CD8-positive, alpha-beta memory T cell (primary cell): ENCODE measurements at regions not wholly inside any gene's neighbourhood (a gene's known extent, or its start where the extent isn't known, plus 50 kb on each side); places are given as distances from the start of the nearest gene placed in this dataset.

ENCODE experiments used
- CTCF ChIA-PET: fragments of 350-600 bp; sonication (Branson Sonifier 250); formaldehyde crosslinking; loops from one replicate; lab custom pipeline; 2021; ENCODE audit warnings: antibody characterized with exemption; lab: Charles Lee
- POLR2A ChIA-PET: fragments of 350-600 bp; sonication (Branson Sonifier 250); formaldehyde crosslinking; loops from one replicate; lab custom pipeline; 2021; ENCODE audit warnings: antibody characterized with exemption; lab: Charles Lee
- DNase-seq, 5 donors: peaks; one replicate each; pipeline versions ENCODE4 v3.0.0 to v3.0.0-alpha.2; 2020 to 2022; ENCODE audit warnings: mixed read lengths in 1 of 5
- H3K27ac ChIP-seq: one replicate; pipeline ENCODE4 v1.7.0; 2013; ENCODE audit warnings: low read depth, mild to moderate bottlenecking, low read length, moderate library complexity
- H3K27me3 ChIP-seq: 2 replicates; pipeline ENCODE4 v1.7.0; 2013; ENCODE audit warnings: low read length, mild to moderate bottlenecking; ENCODE audit not compliant: insufficient read depth, poor library complexity, severe bottlenecking
- H3K36me3 ChIP-seq: 2 replicates; pipeline ENCODE4 v1.7.0; 2013; ENCODE audit warnings: mild to moderate bottlenecking, low read length, moderate library complexity; ENCODE audit not compliant: insufficient read depth
- H3K4me1 ChIP-seq: 2 replicates; pipeline ENCODE4 v1.7.0; 2013; ENCODE audit warnings: mild to moderate bottlenecking, low read length, moderate library complexity; ENCODE audit not compliant: insufficient read depth
- H3K4me3 ChIP-seq: 2 replicates; pipeline ENCODE4 v1.7.0; 2013; ENCODE audit warnings: mild to moderate bottlenecking, low read length
- H3K9me3 ChIP-seq: 2 replicates; pipeline ENCODE4 v1.7.0; 2013; ENCODE audit warnings: mild to moderate bottlenecking, low read length
- H3K27ac Mint-ChIP-seq, 8 donors: one replicate each; pipeline ENCODE4 v1.8.0; 2020 to 2021; ENCODE audit warnings: mixed read lengths in 8 of 8, mild to moderate bottlenecking in 6 of 8, inconsistent platforms in 3 of 8, moderate library complexity in 3 of 8
- H3K27me3 Mint-ChIP-seq, 2 donors: one replicate each; pipeline ENCODE4 v1.8.0; 2020 to 2021; ENCODE audit warnings: mixed read lengths in 2 of 2, mild to moderate bottlenecking in 1 of 2, moderate library complexity in 1 of 2
- H3K36me3 Mint-ChIP-seq, 3 donors: one replicate each; pipeline ENCODE4 v1.8.0; 2020 to 2021; ENCODE audit warnings: mixed read lengths in 3 of 3, inconsistent platforms in 1 of 3, mild to moderate bottlenecking in 1 of 3
- H3K4me1 Mint-ChIP-seq, 3 donors: one replicate each; pipeline ENCODE4 v1.8.0; 2020 to 2021; ENCODE audit warnings: mixed read lengths in 3 of 3, inconsistent platforms in 1 of 3, mild to moderate bottlenecking in 1 of 3
- H3K4me3 Mint-ChIP-seq, 7 donors: one replicate each; pipeline ENCODE4 v1.8.0; 2020 to 2021; ENCODE audit warnings: mixed read lengths in 7 of 7, mild to moderate bottlenecking in 6 of 7, moderate library complexity in 4 of 7, inconsistent platforms in 2 of 7
- H3K9me3 Mint-ChIP-seq, 5 donors: one replicate each; pipeline ENCODE4 v1.8.0; 2020 to 2022; ENCODE audit warnings: mixed read lengths in 5 of 5, mild to moderate bottlenecking in 3 of 5, moderate library complexity in 2 of 5, inconsistent platforms in 1 of 5

DNA sequence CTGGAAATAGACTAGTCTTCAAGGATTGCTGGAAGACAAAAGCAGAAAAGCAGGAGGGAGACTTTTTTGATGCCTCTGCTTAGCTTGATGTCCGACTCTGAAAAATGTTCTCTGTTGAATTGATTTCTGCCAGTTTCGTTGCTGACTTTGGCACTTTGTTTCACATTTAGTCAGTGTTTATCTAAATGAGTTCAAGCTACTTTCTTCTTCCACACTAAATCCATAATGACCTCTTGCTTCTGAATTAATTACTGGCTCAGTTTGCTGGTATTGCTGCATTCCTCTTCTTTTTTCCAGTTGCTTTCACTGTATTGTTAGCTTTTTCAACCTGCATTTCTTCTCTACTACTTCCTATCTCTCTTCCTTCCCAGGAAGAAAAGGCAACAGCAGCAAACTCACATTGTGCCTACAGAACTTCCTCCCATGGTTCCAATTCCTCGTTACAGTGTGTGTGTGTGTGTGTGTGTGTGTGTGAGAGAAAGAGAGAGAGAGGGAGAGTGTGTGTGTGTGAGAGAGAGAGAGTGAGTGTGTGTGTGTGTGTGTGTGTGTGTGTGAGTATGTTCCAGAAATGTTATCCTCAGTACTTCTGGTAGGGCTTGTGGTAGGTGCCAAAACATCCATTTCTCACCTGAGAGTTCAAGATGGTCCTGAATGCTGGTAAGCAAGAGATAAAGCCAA, 234.8 kb downstream of the CSNK1G3 start:
- Mint-ChIP-seq H3K27ac (no peak overlapping the region), H3K27me3 (no peaks in the 10 kb centered on the region), H3K4me1 (no peaks in the 10 kb centered on the region), H3K9me3 (peaks cover 0 to 7% (median 0%) of the 10 kb centered on the region in 5 donors), H3K4me3 (no peak overlapping the region), H3K36me3 (no peaks in the 10 kb centered on the region)
- POLR2A ChIA-PET = no interaction called here
- Histone ChIP-seq H3K4me3 (no peak overlapping the region), H3K27me3 (no peaks in the 10 kb centered on the region), H3K4me1 (no peaks in the 10 kb centered on the region), H3K36me3 (no peaks in the 10 kb centered on the region), H3K9me3 (no peaks in the 10 kb centered on the region), H3K27ac (no peak overlapping the region)
- DNase-seq = no peak
- CTCF ChIA-PET = no interaction called here

- CTCF ChIA-PET = interaction anchor here (1.3 kb wide), 1 partner anchor 9 kb away, joined by 3 read pairs; no protein-coding TSS in a partner anchor
- POLR2A ChIA-PET = no interaction called here
Measured at GRCh38 chr5:123743990-123744583, 232.1 kb downstream of the CSNK1G3 start.

GRCh38 chr5:123735384-123735783, 223.4 kb downstream of the CSNK1G3 start:
- Histone ChIP-seq H3K36me3 (no peaks in the 10 kb centered on the region), H3K9me3 (no peaks in the 10 kb centered on the region), H3K27ac (no peak overlapping the region), H3K4me1 (no peaks in the 10 kb centered on the region), H3K4me3 (no peak overlapping the region), H3K27me3 (no peaks in the 10 kb centered on the region)
- H3K4me3 Mint-ChIP-seq = no peak overlapping the region
- CTCF ChIA-PET = no interaction called here
- no peaks in the 10 kb centered on the region for H3K4me1 Mint-ChIP-seq
- no peak overlapping the region for H3K27ac Mint-ChIP-seq
- no peaks in the 10 kb centered on the region for H3K36me3 Mint-ChIP-seq
- H3K27me3 Mint-ChIP-seq = peaks cover 0 to 1% of the 10 kb centered on the region in 2 donors
- H3K9me3 Mint-ChIP-seq = peaks cover 6 to 14% (median 9%) of the 10 kb centered on the region in 5 donors
- DNase-seq = no peak
- POLR2A ChIA-PET = no interaction called here

More at GRCh38 chr5:123743990-123744583, 232.1 kb downstream of the CSNK1G3 start:
- no peaks in the 10 kb centered on the region for H3K27me3 ChIP-seq
- Mint-ChIP-seq H3K4me1 (no peaks in the 10 kb centered on the region), H3K27me3 (no peaks in the 10 kb centered on the region), H3K36me3 (no peaks in the 10 kb centered on the region), H3K4me3 (no peak overlapping the region), H3K9me3 (peaks cover 0 to 7% (median 0%) of the 10 kb centered on the region in 5 donors), H3K27ac (no peak overlapping the region)
- no peak overlapping the region for H3K4me3 ChIP-seq
- H3K27ac ChIP-seq = no peak overlapping the region
- H3K9me3 ChIP-seq = no peaks in the 10 kb centered on the region
- DNase-seq = no peak
- no peaks in the 10 kb centered on the region for H3K36me3 ChIP-seq
- H3K4me1 ChIP-seq = no peaks in the 10 kb centered on the region

- CTCF ChIA-PET = no interaction called here
- no peak overlapping the region for H3K27ac Mint-ChIP-seq
- Histone ChIP-seq H3K4me3 (no peak overlapping the region), H3K27me3 (no peaks in the 10 kb centered on the region), H3K4me1 (no peaks in the 10 kb centered on the region), H3K27ac (no peak overlapping the region), H3K36me3 (no peaks in the 10 kb centered on the region), H3K9me3 (no peaks in the 10 kb centered on the region)
- DNase-seq = no peak
- H3K4me3 Mint-ChIP-seq = no peak overlapping the region
- POLR2A ChIA-PET = no interaction called here
- no peaks in the 10 kb centered on the region for H3K36me3 Mint-ChIP-seq
- H3K27me3 Mint-ChIP-seq = peaks cover 0 to 1% of the 10 kb centered on the region in 2 donors
- no peaks in the 10 kb centered on the region for H3K4me1 Mint-ChIP-seq
- peaks cover 9 to 24% (median 15%) of the 10 kb centered on the region in 5 donors for H3K9me3 Mint-ChIP-seq
Measured at GRCh38 chr5:123732257-123732656, 220.3 kb downstream of the CSNK1G3 start.

DNA sequence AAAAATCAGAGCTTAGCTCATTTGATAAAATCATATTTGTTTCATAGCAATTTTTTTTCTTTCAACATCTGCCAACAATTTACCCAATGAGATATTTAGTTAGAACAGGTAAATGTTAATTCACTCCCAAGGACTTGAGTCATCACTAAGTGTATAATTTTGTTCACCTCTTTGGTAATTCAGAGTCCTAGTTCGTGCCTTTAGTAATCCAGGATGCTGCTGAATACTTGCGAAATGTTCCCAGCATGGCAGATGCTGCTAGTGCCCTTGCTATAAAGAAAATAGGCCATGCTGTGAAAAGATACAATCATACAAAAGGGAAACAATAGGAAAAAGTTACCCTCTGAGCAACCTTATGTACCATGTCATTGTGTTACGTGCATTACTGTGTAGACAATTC, 210.5 kb downstream of the CSNK1G3 start:
- no peaks in the 10 kb centered on the region for H3K9me3 ChIP-seq
- ChIA-PET POLR2A (no interaction called here), CTCF (no interaction called here)
- Mint-ChIP-seq H3K36me3 (no peaks in the 10 kb centered on the region), H3K4me3 (no peak overlapping the region), H3K9me3 (peaks cover 3 to 14% (median 4%) of the 10 kb centered on the region in 5 donors), H3K27ac (no peak overlapping the region), H3K4me1 (no peaks in the 10 kb centered on the region), H3K27me3 (no peaks in the 10 kb centered on the region)
- no peak overlapping the region for H3K4me3 ChIP-seq
- no peak for DNase-seq
- no peaks in the 10 kb centered on the region for H3K4me1 ChIP-seq
- H3K36me3 ChIP-seq = no peaks in the 10 kb centered on the region
- no peak overlapping the region for H3K27ac ChIP-seq
- no peaks in the 10 kb centered on the region for H3K27me3 ChIP-seq

GRCh38 chr5:123721675-123722276, 209.8 kb downstream of the CSNK1G3 start:
- DNase-seq = no peak
- Mint-ChIP-seq H3K27me3 (no peaks in the 10 kb centered on the region), H3K36me3 (no peaks in the 10 kb centered on the region), H3K27ac (no peak overlapping the region), H3K4me1 (no peaks in the 10 kb centered on the region), H3K9me3 (peaks cover 3 to 7% (median 4%) of the 10 kb centered on the region in 5 donors), H3K4me3 (no peak overlapping the region)
- POLR2A ChIA-PET = no interaction called here
- Histone ChIP-seq H3K9me3 (no peaks in the 10 kb centered on the region), H3K36me3 (no peaks in the 10 kb centered on the region), H3K27ac (no peak overlapping the region), H3K4me1 (no peaks in the 10 kb centered on the region), H3K27me3 (no peaks in the 10 kb centered on the region), H3K4me3 (no peak overlapping the region)
- CTCF ChIA-PET = no interaction called here

DNA sequence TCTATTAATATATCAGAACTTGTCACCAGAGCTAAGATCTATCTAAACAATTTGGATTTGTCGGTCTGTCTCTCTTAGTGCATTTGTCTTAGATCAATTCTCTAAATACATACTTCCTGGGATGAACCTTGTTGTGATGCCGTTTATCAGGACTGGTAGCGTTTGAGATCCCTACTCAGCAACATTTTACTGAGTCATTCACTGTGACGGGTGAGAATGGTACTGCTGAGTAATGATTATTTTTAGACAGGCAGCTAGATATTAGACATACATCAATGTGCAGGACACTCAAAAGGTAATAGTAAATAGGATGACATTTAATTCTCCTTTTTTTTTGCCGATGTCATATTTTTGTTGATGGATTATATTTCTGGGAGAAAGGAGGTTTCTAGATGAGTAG, 209.0 kb downstream of the CSNK1G3 start:
- no peaks in the 10 kb centered on the region for H3K36me3 Mint-ChIP-seq
- H3K4me3 ChIP-seq = no peak overlapping the region
- H3K4me1 ChIP-seq = no peaks in the 10 kb centered on the region
- no peaks in the 10 kb centered on the region for H3K9me3 ChIP-seq
- H3K27ac Mint-ChIP-seq = no peak overlapping the region
- H3K27ac ChIP-seq = no peak overlapping the region
- H3K4me1 Mint-ChIP-seq = no peaks in the 10 kb centered on the region
- no peak overlapping the region for H3K4me3 Mint-ChIP-seq
- POLR2A ChIA-PET = no interaction called here
- no peak for DNase-seq
- peaks cover 0 to 6% (median 4%) of the 10 kb centered on the region in 5 donors for H3K9me3 Mint-ChIP-seq
- H3K36me3 ChIP-seq = no peaks in the 10 kb centered on the region
- H3K27me3 Mint-ChIP-seq = no peaks in the 10 kb centered on the region
- no peaks in the 10 kb centered on the region for H3K27me3 ChIP-seq
- CTCF ChIA-PET = no interaction called here

DNA sequence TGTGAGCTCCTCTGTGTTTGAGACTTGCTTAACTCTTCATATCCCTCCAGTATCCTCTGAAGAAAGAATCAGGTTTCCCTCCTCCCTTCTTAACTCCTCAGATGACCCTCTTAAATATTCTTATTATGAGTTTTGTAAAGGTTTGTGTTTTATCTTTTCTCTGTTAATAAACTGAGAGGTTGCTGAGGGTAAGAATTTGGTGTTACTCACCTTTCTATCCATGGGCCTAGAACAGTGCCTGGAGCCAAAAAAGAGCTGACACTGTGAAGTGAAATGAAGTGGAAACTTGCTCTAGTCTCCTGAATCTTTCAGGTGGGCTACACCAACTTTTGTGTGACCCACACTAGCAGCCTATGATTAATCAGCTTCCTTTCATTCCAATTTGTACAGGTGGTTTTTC, 208.4 kb downstream of the CSNK1G3 start:
- H3K27me3 Mint-ChIP-seq = no peaks in the 10 kb centered on the region
- DNase-seq = no peak
- Histone ChIP-seq H3K27ac (no peak overlapping the region), H3K4me3 (no peak overlapping the region), H3K36me3 (no peaks in the 10 kb centered on the region), H3K4me1 (no peaks in the 10 kb centered on the region), H3K9me3 (no peaks in the 10 kb centered on the region), H3K27me3 (no peaks in the 10 kb centered on the region)
- no peak overlapping the region for H3K4me3 Mint-ChIP-seq
- no peaks in the 10 kb centered on the region for H3K36me3 Mint-ChIP-seq
- ChIA-PET CTCF (no interaction called here), POLR2A (no interaction called here)
- H3K4me1 Mint-ChIP-seq = no peaks in the 10 kb centered on the region
- H3K9me3 Mint-ChIP-seq = peaks cover 0 to 4% (median 3%) of the 10 kb centered on the region in 5 donors
- H3K27ac Mint-ChIP-seq = no peak overlapping the region
